ENCODE measurements at regions not wholly inside any gene's neighbourhood (a gene's known extent, or its start where the extent isn't known, plus 50 kb on each side); places are given as distances from the start of the nearest gene placed in this dataset.

GRCh38 chr6:144931172-144932035 lies 646.3 kb downstream of the UTRN start:
- peak; percentile 82 for TF ChIP-seq CTCF (conservative IDR thresholded peaks at IDR 0.05)
- H3K27ac ChIP-seq, result no peak overlapping the region

- no peak for TF ChIP-seq CTCF (conservative IDR thresholded peaks at IDR 0.05)
- H3K27ac ChIP-seq, result no peak overlapping the region
Observed at GRCh38 chr6:144932621-144933020, 647.5 kb downstream of the UTRN start.

GRCh38 chr6:144935181-144935580 lies 650.0 kb downstream of the UTRN start:
- no peak for TF ChIP-seq CTCF (conservative IDR thresholded peaks at IDR 0.05)
- H3K27ac ChIP-seq, result no peak overlapping the region

- H3K27ac ChIP-seq, result no peak overlapping the region
- TF ChIP-seq CTCF (conservative IDR thresholded peaks at IDR 0.05), result no peak
Observed at GRCh38 chr6:144935661-144936060, 650.5 kb downstream of the UTRN start.

DNA sequence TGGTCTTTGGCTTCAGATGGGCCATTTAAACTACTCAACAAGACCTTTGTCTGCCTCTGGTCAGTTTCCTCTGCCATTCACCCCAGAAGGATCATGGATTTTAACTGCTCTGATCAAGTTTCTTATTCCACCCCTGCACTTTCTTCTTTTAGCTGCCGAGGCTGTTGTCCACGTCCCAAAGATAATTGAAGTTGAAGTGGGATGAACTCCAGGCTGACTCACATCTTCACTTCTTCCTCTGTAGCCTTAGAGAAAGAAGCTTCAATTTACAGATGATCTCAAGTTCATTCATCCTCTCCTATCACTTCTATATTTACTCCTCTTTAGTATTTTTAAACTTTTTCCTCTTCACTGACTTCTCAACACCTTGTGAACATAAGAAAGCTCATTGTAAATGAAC lies 651.6 kb downstream of the UTRN start:
- no peak overlapping the region for H3K27ac ChIP-seq
- TF ChIP-seq CTCF (conservative IDR thresholded peaks at IDR 0.05), result no peak

DNA sequence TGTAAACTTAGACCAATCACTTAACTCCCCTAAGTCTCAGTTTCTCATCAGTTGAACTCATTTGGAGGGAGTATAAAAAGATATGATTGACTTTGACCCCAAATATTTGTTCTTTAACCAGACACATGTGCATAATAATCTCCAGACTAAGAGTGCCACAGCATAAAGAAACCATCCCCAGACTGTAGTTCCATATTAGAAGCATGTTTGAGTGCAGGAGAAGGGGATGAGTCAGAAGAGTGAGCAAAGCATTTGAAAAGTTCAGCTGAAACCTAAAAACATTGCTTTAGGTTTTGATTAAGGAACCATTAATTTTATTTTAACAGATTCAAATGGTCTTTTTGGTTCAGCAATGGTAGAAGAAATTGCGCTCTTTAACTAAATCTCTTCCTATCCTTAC lies 654.8 kb downstream of the UTRN start:
- TF ChIP-seq CTCF (conservative IDR thresholded peaks at IDR 0.05), result no peak
- H3K27ac ChIP-seq, result no peak overlapping the region

GRCh38 chr6:144944106-144944505 lies 659.0 kb downstream of the UTRN start:
- no peak overlapping the region for H3K27ac ChIP-seq
- no peak for TF ChIP-seq CTCF (conservative IDR thresholded peaks at IDR 0.05)

All from VCaP (cell line).